GM12878 (cell line): ENCODE measurements at regions not wholly inside any gene's neighbourhood (a gene's known extent, or its start where the extent isn't known, plus 50 kb on each side); places are given as distances from the start of the nearest gene placed in this dataset.

ENCODE experiments used
- CTCF ChIP-seq, 3 experiments: IDR thresholded peaks in 2 of 3; conservative IDR thresholded peaks in 1 of 3; 2 replicates each; pipeline ENCODE4 v1.5.1; 2011; ENCODE audit warnings: low read depth in 3 of 3, low read length in 3 of 3, mild to moderate bottlenecking in 3 of 3, control low read depth in 2 of 3, moderate library complexity in 2 of 3, inconsistent platforms in 1 of 3, mixed read lengths in 1 of 3; ENCODE audit not compliant: control insufficient read depth in 2 of 3, insufficient read depth in 1 of 3; ENCODE audit errors: extremely low read depth in 1 of 3
- E2F4 ChIP-seq: IDR thresholded peaks from 2 replicates; pipeline ENCODE4 v1.6.1; 2012; ENCODE audit warnings: low read depth, low read length, improper control_type of control experiment
- GABPA ChIP-seq: IDR thresholded peaks from 2 replicates; pipeline ENCODE4 v1.6.1; 2014; ENCODE audit warnings: antibody characterized with exemption, low read depth, mild to moderate bottlenecking, inconsistent platforms
- POLR2A ChIP-seq: IDR thresholded peaks from 2 replicates; pipeline ENCODE4 v1.6.1; 2011; ENCODE audit warnings: low read depth, mild to moderate bottlenecking, low read length
- POLR2AphosphoS5 ChIP-seq: IDR thresholded peaks from 2 replicates; pipeline ENCODE4 v1.6.1; 2011; ENCODE audit warnings: mild to moderate bottlenecking, low read length, inconsistent platforms
- YY1 ChIP-seq: IDR thresholded peaks from 2 replicates; pipeline ENCODE4 v1.6.1; 2011; ENCODE audit warnings: low read depth, mild to moderate bottlenecking, low read length

- TF ChIP-seq YY1 (no peak), POLR2AphosphoS5 (no peak), POLR2A (no peak), CTCF (IDR thresholded peaks at IDR 0.05 in 2 of 3, conservative IDR thresholded peaks at IDR 0.05 in 1 of 3; ENCODE audit: control insufficient read depth in 2 of 3, extremely low read depth in 1 of 3, insufficient read depth in 1 of 3, low read depth in 3 of 3, low read length in 3 of 3) (no peak), GABPA (no peak), E2F4 (no peak)
Observed at GRCh38 chr6:44646355-44646754, 258.8 kb downstream of the CDC5L start.
